ENCODE measurements at regions not wholly inside any gene's neighbourhood (a gene's known extent, or its start where the extent isn't known, plus 50 kb on each side); places are given as distances from the start of the nearest gene placed in this dataset.

GRCh38 chr5:152277936-152278335, 127.1 kb downstream of the NMUR2 start:
- no peak for DNase-seq (ENCODE audit: low read depth)
- no peaks in the 10 kb centered on the region for H3K36me3 ChIP-seq (ENCODE audit: control insufficient read depth, insufficient read depth, low read length)
- POLR2A ChIA-PET = no interaction called here
- no peak for TF ChIP-seq CTCF (IDR thresholded peaks at IDR 0.05; ENCODE audit: insufficient read depth, low read depth, low read length)
- CTCF ChIA-PET = no interaction called here
- H3K27me3 ChIP-seq (ENCODE audit: control insufficient read depth, insufficient read depth, low read length) = no peaks in the 10 kb centered on the region
- no peak overlapping the region for H3K4me3 ChIP-seq (ENCODE audit: low read depth, low read length)

GRCh38 chr5:152274224-152274623, 130.9 kb downstream of the NMUR2 start:
- POLR2A ChIA-PET = no interaction called here
- TF ChIP-seq CTCF (IDR thresholded peaks at IDR 0.05; ENCODE audit: insufficient read depth, low read depth, low read length) = no peak
- DNase-seq (ENCODE audit: low read depth) = no peak
- Histone ChIP-seq H3K4me3 (ENCODE audit: low read depth, low read length) (no peak overlapping the region), H3K27me3 (ENCODE audit: control insufficient read depth, insufficient read depth, low read length) (no peaks in the 10 kb centered on the region), H3K36me3 (ENCODE audit: control insufficient read depth, insufficient read depth, low read length) (no peaks in the 10 kb centered on the region)
- CTCF ChIA-PET = no interaction called here

- ChIA-PET POLR2A (no interaction called here), CTCF (no interaction called here)
- 0 out of 2 replicates have a peak, but pooled peaks have one; percentile 9 for TF ChIP-seq CTCF (IDR thresholded peaks at IDR 0.05; ENCODE audit: insufficient read depth, low read depth, low read length)
- Histone ChIP-seq H3K4me3 (ENCODE audit: low read depth, low read length) (no peak overlapping the region), H3K36me3 (ENCODE audit: control insufficient read depth, insufficient read depth, low read length) (no peaks in the 10 kb centered on the region), H3K27me3 (ENCODE audit: control insufficient read depth, insufficient read depth, low read length) (no peaks in the 10 kb centered on the region)
- DNase-seq (ENCODE audit: low read depth) = no peak
Measured at GRCh38 chr5:152271420-152271819, 133.7 kb downstream of the NMUR2 start.

GRCh38 chr5:152270096-152270495, 135.0 kb downstream of the NMUR2 start:
- no peaks in the 10 kb centered on the region for H3K27me3 ChIP-seq (ENCODE audit: control insufficient read depth, insufficient read depth, low read length)
- DNase-seq (ENCODE audit: low read depth) = no peak
- no peak overlapping the region for H3K4me3 ChIP-seq (ENCODE audit: low read depth, low read length)
- ChIA-PET POLR2A (no interaction called here), CTCF (no interaction called here)
- no peaks in the 10 kb centered on the region for H3K36me3 ChIP-seq (ENCODE audit: control insufficient read depth, insufficient read depth, low read length)
- TF ChIP-seq CTCF (IDR thresholded peaks at IDR 0.05; ENCODE audit: insufficient read depth, low read depth, low read length) = no peak

- no peaks in the 10 kb centered on the region for H3K27me3 ChIP-seq (ENCODE audit: control insufficient read depth, insufficient read depth, low read length)
- no peak overlapping the region for H3K4me3 ChIP-seq (ENCODE audit: low read depth, low read length)
- TF ChIP-seq CTCF (IDR thresholded peaks at IDR 0.05; ENCODE audit: insufficient read depth, low read depth, low read length) = no peak
- POLR2A ChIA-PET = no interaction called here
- CTCF ChIA-PET = no interaction called here
- H3K36me3 ChIP-seq (ENCODE audit: control insufficient read depth, insufficient read depth, low read length) = no peaks in the 10 kb centered on the region
- DNase-seq (ENCODE audit: low read depth) = no peak
Measured at GRCh38 chr5:152269533-152269932, 135.5 kb downstream of the NMUR2 start.

Data from BJ (cell line).